ENCODE measurements at regions not wholly inside any gene's neighbourhood (a gene's known extent, or its start where the extent isn't known, plus 50 kb on each side); places are given as distances from the start of the nearest gene placed in this dataset.

DNA sequence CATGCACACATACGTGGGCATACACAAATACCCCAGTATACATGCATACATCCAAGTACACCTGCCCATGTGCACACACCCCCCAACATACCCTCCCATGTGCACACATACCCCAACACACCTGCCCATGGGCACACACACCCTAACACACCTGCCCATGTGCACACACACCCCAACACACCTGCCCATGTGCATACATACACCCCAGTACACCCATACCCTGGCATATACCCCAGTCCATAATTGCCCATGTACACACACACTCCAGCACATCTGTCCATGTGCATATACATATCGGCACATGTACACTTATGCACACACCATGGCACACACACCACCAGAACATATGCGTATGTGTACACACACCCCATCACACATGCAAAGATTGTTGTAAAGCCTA, 475.2 kb downstream of the PREX1 start:
- TF ChIP-seq ESRRA (CRISPR knock-in tag; IDR thresholded peaks at IDR 0.05; ENCODE audit: borderline replicate concordance), result no peak
- TF ChIP-seq HMGA2 (CRISPR knock-in tag; IDR thresholded peaks at IDR 0.05), result no peak
- TF ChIP-seq FOXK1 (CRISPR knock-in tag; IDR thresholded peaks at IDR 0.05), result no peak
- TF ChIP-seq PREB (CRISPR knock-in tag; IDR thresholded peaks at IDR 0.05; ENCODE audit: borderline replicate concordance), result no peak
- TF ChIP-seq TEAD1 (CRISPR knock-in tag; IDR thresholded peaks at IDR 0.05), result no peak
- no peak for TF ChIP-seq GRHL2 (CRISPR knock-in tag; IDR thresholded peaks at IDR 0.05; ENCODE audit: insufficient replicate concordance, severe bottlenecking)
- no peak for TF ChIP-seq ZBTB43 (CRISPR knock-in tag; IDR thresholded peaks at IDR 0.05)
- TF ChIP-seq, protein P1, sequence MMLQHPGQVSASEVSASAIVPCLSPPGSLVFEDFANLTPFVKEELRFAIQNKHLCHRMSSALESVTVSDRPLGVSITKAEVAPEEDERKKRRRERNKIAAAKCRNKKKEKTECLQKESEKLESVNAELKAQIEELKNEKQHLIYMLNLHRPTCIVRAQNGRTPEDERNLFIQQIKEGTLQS (CRISPR knock-in tag; conservative IDR thresholded peaks at IDR 0.05), result no peak
- TF ChIP-seq, protein P2, sequence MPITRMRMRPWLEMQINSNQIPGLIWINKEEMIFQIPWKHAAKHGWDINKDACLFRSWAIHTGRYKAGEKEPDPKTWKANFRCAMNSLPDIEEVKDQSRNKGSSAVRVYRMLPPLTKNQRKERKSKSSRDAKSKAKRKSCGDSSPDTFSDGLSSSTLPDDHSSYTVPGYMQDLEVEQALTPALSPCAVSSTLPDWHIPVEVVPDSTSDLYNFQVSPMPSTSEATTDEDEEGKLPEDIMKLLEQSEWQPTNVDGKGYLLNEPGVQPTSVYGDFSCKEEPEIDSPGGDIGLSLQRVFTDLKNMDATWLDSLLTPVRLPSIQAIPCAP (CRISPR knock-in tag; IDR thresholded peaks at IDR 0.05), result no peak
- TF ChIP-seq ETV6 (CRISPR knock-in tag; IDR thresholded peaks at IDR 0.05), result no peak
- TF ChIP-seq STAT6 (CRISPR knock-in tag; conservative IDR thresholded peaks at IDR 0.05; ENCODE audit: low read depth), result no peak
- no peak for TF ChIP-seq ARID4B (CRISPR knock-in tag; IDR thresholded peaks at IDR 0.05; ENCODE audit: borderline replicate concordance)
- TF ChIP-seq, protein P3, sequence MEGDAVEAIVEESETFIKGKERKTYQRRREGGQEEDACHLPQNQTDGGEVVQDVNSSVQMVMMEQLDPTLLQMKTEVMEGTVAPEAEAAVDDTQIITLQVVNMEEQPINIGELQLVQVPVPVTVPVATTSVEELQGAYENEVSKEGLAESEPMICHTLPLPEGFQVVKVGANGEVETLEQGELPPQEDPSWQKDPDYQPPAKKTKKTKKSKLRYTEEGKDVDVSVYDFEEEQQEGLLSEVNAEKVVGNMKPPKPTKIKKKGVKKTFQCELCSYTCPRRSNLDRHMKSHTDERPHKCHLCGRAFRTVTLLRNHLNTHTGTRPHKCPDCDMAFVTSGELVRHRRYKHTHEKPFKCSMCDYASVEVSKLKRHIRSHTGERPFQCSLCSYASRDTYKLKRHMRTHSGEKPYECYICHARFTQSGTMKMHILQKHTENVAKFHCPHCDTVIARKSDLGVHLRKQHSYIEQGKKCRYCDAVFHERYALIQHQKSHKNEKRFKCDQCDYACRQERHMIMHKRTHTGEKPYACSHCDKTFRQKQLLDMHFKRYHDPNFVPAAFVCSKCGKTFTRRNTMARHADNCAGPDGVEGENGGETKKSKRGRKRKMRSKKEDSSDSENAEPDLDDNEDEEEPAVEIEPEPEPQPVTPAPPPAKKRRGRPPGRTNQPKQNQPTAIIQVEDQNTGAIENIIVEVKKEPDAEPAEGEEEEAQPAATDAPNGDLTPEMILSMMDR (IDR thresholded peaks at IDR 0.05), result no peak
- no peak for TF ChIP-seq MXD4 (CRISPR knock-in tag; IDR thresholded peaks at IDR 0.05; ENCODE audit: borderline replicate concordance)
- Mint-ChIP-seq H3K4me3 (no peak overlapping the region), H3K9me3 (peaks cover 36% of the 10 kb centered on the region), H3K36me3 (peaks cover 9% of the 10 kb centered on the region), H3K4me1 (no peaks in the 10 kb centered on the region), H3K27ac (no peak overlapping the region), H3K27me3 (ENCODE audit: low read depth) (no peaks in the 10 kb centered on the region)
- CTCF ChIA-PET, result interaction anchor here (0.6 kb wide), 1 partner anchor 970 kb away, joined by 3 read pairs; no protein-coding TSS in a partner anchor
- ATAC-seq (no peak), DNase-seq (ENCODE audit: low spot score) (no peak)
- POLR2A ChIA-PET, result no interaction called here
